Left lung (tissue), 4 donors: ENCODE measurements at regions not wholly inside any gene's neighbourhood (a gene's known extent, or its start where the extent isn't known, plus 50 kb on each side); places are given as distances from the start of the nearest gene placed in this dataset.

ENCODE experiments used
- ATAC-seq: fragments of 200-7000 bp; cut with Tn5 transposase; one replicate; pipeline ENCODE4 v1.9.1; 2020; ENCODE audit warnings: moderate library complexity
- DNase-seq, 4 donors: peaks; one replicate each; pipeline ENCODE4 v3.0.0-alpha.2; 2013 to 2020
- H3K27ac ChIP-seq, 2 donors: fragments of 200-600 bp; sonication (generic) in 1 of 2; one replicate each; pipeline versions ENCODE4 v1.5.0 to v1.8.0; 2020 to 2021
- H3K27me3 ChIP-seq, 2 donors: fragments of 200-600 bp; sonication (generic) in 1 of 2; one replicate each; pipeline versions ENCODE4 v1.5.0 to v1.8.0; 2020 to 2021
- H3K36me3 ChIP-seq, 2 donors: fragments of 200-600 bp; sonication (generic) in 1 of 2; one replicate each; pipeline versions ENCODE4 v1.5.0 to v1.8.0; 2020 to 2021
- H3K4me1 ChIP-seq, 2 donors: fragments of 200-600 bp; one replicate each; pipeline ENCODE4 v1.8.0; 2021
- H3K4me3 ChIP-seq, 2 donors: fragments of 200-600 bp; sonication (generic) in 1 of 2; one replicate each; pipeline versions ENCODE4 v1.5.0 to v1.8.0; 2020 to 2021; ENCODE audit warnings: mild to moderate bottlenecking in 1 of 2
- H3K9me3 ChIP-seq, 2 donors: fragments of 200-600 bp; sonication (generic) in 1 of 2; one replicate each; pipeline versions ENCODE4 v1.5.0 to v1.8.0; 2020 to 2021
- CTCF ChIP-seq, 2 donors: fragments of 200-600 bp; sonication (generic) in 1 of 2; IDR thresholded peaks; one replicate each; pipeline versions ENCODE4 v1.5.0 to v1.8.0; 2021; ENCODE audit warnings: antibody characterized with exemption in 2 of 2
- intact Hi-C, 2 donors: fragments of 100-400 bp; cut with DNase I; formaldehyde crosslinking; loops; one replicate each; pipeline versions ENCODE4 v1.11.2 to v1.14.2; 2022
- donor health status: DM: no; HTN: yes; CAD: no.
- donor health status: DM: no; HTN: no; CAD: no.

- Histone ChIP-seq H3K4me3 (no peak overlapping the region), H3K9me3 (no peaks in the 10 kb centered on the region), H3K27me3 (no peaks in the 10 kb centered on the region), H3K4me1 (no peaks in the 10 kb centered on the region), H3K27ac (no peak overlapping the region), H3K36me3 (no peaks in the 10 kb centered on the region)
- intact Hi-C loops, result no loop called here
- TF ChIP-seq CTCF (IDR thresholded peaks at IDR 0.05), result no peak
- no peak for DNase-seq
- no peak for ATAC-seq
Observed at GRCh38 chr3:66593978-66594377, 93.2 kb upstream of the LRIG1 start.

GRCh38 chr3:66597308-66597863, 96.6 kb upstream of the LRIG1 start:
- intact Hi-C loops, result no loop called here
- Histone ChIP-seq H3K36me3 (no peaks in the 10 kb centered on the region), H3K4me3 (no peak overlapping the region), H3K4me1 (no peaks in the 10 kb centered on the region), H3K27me3 (no peaks in the 10 kb centered on the region), H3K9me3 (no peaks in the 10 kb centered on the region), H3K27ac (no peak overlapping the region)
- ATAC-seq, result no peak
- DNase-seq, result no peak
- no peak for TF ChIP-seq CTCF (IDR thresholded peaks at IDR 0.05)

- intact Hi-C loops, result no loop called here
- H3K4me1 ChIP-seq, result no peaks in the 10 kb centered on the region
- no peaks in the 10 kb centered on the region for H3K36me3 ChIP-seq
- H3K27me3 ChIP-seq, result no peaks in the 10 kb centered on the region
- no peaks in the 10 kb centered on the region for H3K9me3 ChIP-seq
- DNase-seq (no peak), ATAC-seq (no peak)
- TF ChIP-seq CTCF (IDR thresholded peaks at IDR 0.05), result no peak
- no peak overlapping the region for H3K4me3 ChIP-seq
- no peak overlapping the region for H3K27ac ChIP-seq
Observed at GRCh38 chr3:66598168-66598567, 97.3 kb upstream of the LRIG1 start.

- no peak for TF ChIP-seq CTCF (IDR thresholded peaks at IDR 0.05)
- no peaks in the 10 kb centered on the region for H3K36me3 ChIP-seq
Observed at GRCh38 chr3:66602237-66602636, 101.4 kb upstream of the LRIG1 start.

GRCh38 chr3:66602691-66603090, 101.9 kb upstream of the LRIG1 start:
- no peaks in the 10 kb centered on the region for H3K9me3 ChIP-seq
- no peaks in the 10 kb centered on the region for H3K4me1 ChIP-seq
- no peak overlapping the region for H3K4me3 ChIP-seq
- TF ChIP-seq CTCF (IDR thresholded peaks at IDR 0.05), result no peak
- no peaks in the 10 kb centered on the region for H3K36me3 ChIP-seq
- no peak for ATAC-seq
- intact Hi-C loops, result no loop called here
- no peaks in the 10 kb centered on the region for H3K27me3 ChIP-seq
- DNase-seq, result no peak
- H3K27ac ChIP-seq, result no peak overlapping the region

More at GRCh38 chr3:66602237-66602636, 101.4 kb upstream of the LRIG1 start:
- H3K27ac ChIP-seq, result no peak overlapping the region
- ATAC-seq, result no peak
- H3K4me3 ChIP-seq, result no peak overlapping the region
- DNase-seq, result no peak
- H3K27me3 ChIP-seq, result no peaks in the 10 kb centered on the region
- no peaks in the 10 kb centered on the region for H3K9me3 ChIP-seq
- H3K4me1 ChIP-seq, result no peaks in the 10 kb centered on the region
- intact Hi-C loops, result no loop called here
